ENCODE measurements at regions not wholly inside any gene's neighbourhood (a gene's known extent, or its start where the extent isn't known, plus 50 kb on each side); places are given as distances from the start of the nearest gene placed in this dataset.

DNA sequence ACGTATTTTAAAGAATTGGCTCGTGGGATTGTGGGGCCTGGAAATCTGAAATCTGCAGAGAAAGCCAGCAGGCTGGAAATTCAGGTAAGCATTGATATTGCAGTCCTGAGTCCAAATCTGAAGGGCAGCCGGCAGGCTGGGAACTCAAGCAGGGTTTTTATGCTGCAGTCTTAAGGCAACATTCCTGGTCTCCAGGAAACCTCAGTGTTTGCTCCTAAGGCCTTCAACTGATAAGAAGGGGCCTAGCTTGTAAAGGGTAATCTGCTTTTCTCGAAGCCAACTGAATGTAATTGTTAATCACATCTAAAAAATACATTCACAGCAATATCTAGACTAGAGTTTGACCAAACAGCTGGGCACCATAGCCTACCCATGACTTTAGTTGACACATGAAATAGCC lies 154.4 kb downstream of the EFNB2 start:
- DNase-seq, result no peak

DNA sequence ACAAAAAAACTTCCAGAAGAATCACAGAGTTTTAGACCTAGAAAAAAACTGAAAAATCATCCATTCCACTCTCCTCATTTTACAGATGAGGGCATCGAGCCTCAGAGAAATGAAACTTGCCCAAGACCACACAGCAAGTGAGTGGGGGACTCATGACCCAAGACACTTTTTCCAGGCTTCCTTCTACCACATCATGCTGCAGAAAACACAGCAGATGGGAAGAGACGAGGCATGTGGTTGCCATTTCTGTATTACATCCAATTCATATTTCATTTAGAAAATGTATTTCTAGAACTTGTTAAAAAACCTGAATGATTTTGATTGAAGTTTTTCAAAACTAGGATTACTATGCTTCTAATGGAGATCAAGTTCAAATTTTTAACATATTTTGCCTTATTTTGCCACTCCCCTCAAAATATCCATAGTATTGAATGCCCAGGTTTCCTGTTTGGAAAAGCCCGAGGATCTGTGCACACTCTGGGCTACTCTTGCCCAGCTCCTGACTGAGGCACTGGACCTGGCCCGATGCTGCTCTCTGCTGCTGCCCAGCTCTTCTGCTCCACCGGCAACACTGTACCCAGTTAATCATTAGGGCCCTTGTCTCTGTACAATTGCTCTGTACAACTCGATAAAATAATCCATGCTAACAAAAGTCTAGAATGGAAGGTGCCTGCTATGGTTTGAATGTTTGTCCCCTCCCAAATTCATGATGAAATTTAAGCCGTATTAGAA lies 157.4 kb downstream of the EFNB2 start:
- no peak for DNase-seq

DNA sequence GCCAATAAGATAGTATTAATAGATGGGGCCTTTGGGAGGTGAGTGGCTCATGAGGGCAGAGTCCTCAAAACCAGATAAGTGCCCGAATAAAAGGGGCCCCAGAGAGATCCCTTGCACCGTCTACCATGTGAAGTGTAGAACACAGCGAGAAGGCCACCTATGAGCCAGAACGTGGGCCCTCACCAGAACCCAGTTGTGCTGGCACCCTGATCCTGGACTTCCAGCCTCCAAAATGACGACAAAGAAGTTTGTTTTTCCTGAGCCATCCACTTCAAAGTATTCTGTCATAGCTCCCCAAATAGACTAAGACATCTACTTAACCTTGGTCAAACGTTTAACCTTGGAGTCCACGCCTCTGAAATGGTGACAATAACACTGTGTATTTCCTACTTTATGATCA lies 158.1 kb downstream of the EFNB2 start:
- no peak for DNase-seq

DNA sequence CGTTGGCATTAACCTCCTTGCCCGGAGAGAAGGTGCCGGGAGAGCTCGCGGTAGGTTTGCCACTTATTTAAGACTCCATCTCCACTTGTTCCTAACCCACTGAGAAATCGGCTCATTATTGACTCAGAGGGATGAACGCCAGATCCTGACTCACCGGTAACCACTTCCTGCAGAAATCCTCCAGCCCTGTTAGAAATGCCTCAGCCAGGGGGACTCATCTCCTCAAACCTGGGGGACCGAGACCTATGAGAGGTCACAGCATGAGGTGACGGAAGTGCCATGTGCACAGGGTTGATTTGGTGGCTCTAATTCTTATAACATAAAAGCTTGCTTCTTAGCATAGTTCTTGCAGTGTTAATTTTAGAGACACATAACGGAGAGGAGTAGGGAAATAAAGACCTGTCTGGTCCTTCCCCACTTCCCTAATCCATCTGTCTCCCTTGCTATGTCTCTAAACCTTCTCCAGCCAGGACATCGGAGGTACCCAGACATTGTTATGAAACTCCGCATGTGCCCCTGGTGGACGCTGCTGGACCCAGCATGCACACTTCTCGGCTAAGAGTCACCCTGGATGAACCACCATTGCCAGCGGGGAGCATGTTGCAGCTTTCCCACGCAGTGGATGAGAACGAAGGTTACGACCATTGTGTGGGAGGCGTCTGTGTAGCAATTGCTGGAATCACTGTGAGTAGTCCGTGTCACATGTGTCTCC lies 158.9 kb downstream of the EFNB2 start:
- no peak for DNase-seq

DNA sequence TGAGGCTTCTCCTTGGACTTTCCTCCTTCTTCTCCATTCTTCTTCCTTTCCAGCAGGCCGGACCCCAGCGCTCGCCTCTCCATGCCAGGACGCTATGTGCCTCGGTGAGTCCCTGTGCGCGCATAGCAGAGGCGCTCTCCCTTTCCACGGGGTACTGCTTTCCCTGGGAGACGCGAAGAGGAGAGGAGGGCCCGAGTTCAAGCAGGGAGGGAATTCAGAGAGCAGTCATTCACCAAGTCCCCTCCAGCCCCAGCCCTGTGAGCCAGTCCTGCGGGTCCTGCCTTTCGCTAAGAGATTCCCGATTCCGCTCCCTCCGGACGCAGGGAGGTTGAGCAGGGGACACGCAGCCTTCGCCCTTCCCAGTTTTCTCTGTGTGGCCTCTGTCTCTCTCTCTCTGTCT lies 160.4 kb downstream of the EFNB2 start:
- no peak for DNase-seq

DNA sequence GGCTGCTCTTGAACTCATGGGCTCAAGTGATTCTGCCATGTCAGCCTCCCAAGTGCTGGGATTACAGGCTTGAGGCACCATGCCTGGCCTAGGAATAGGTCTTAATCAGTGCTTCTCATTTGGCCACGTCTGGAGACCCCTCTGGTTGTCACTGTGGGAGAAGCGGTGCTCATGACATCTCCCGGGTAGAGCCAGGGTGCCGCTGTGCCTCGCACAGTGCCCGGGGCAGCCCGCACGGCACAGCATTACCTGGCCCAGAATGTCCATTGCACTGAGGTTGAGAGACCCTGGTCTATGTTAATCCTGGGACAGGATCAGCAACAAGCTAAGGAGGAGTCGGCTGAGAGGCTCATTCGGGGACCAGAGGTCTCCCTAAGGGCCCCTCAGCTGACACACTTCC lies 160.8 kb downstream of the EFNB2 start:
- DNase-seq, result no peak

DNA sequence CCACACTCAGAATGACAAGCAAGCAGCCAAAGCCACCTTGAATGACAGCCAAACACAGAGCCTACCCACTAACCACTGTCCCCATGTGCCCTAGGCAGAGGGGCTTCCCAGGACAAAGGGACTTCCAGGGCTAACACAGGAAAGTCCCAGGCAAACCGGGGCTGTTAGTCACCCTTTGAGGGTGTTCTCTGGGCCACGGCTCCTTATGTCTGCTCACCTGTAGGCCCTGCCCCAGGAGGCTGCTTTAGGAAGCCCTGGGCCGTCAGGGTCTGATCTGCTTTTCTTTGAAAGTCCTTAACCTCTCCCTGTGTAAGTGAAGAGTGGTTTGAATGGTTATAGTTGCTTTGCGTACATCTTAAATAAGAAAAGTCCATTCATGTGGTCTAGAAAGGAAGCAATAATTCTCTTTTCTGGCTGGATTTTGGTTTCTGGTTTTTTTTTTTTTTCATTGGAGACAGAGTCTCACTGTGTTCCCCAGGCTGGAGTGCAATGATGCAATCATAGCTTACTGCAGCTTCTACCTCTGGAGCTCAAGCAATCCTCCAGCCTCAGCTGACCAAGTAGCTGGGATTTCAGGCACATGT lies 161.4 kb downstream of the EFNB2 start:
- DNase-seq, result no peak

DNA sequence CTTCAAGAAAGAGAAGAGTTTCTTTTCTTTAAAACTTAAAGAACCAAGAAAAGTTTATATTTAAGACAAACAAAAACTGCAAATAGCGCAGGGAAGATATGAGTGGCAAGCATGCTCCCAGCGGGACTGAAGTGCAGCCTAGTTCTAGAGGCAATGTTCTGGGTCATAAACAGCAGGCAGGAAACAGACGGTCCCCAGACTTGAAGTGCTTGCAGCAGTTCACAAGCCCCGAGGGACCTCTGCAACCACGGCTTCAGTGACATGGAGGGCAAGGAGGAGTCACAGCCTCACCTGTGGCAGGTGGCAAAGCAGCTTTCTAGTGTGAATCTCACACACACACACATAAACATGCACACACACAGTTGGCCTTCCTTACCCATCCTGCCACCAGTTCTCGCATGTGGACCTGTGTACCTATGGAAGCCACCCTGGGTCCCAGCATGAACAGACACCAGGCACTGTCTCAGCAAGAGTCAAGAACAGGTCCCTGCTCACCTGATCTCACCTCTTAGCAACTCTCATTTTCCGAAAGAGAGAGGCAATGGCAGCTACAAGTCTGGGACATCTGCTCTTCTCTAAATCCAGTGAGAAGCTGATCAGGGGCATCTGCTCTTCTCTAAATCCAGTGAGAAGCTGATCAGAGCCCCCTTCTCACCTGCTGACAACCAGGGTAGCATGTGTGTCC lies 162.0 kb downstream of the EFNB2 start:
- DNase-seq, result no peak

DNA sequence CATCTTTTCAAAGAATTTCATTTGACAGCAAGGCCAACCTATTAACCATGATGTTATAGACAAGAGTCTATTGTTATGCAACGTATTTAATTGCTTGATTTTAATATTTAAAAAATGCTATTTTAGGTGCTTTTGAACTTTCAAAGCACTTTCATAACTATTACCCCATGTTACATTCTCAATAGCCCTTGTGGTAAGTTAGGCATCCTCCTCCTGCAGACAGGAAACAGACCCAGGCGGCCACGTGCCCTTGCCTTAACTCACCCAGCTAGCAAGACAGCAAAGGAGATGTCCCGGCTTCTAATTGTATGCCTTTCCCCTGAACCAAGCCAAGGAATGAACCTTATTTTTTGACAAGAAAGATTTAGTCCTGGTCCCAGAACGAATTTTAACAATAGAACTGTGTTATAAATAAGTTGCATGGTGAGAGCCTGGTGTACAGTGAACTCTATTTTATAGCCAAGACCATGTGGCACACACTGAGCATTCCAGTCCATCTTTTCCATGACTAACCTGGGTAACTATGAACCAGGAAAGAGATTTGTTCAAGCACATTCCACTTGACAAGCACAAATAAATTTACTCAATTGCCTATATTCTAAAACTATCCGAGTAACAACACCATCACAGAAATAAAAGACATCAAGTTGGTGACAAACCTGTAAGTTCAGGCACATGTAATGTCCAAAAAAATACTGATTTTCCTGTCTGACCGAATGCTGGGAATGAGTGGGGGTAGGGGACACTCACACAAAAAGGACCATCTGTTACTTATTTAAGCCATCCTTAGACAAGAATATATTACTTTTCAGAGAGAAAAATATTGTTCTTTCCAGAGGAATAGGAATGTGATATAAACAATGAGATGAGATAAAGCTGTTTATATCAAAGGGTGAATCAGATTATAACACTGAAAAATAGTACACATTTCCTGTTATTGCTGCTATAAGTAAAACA lies 163.0 kb downstream of the EFNB2 start:
- DNase-seq, result no peak

DNA sequence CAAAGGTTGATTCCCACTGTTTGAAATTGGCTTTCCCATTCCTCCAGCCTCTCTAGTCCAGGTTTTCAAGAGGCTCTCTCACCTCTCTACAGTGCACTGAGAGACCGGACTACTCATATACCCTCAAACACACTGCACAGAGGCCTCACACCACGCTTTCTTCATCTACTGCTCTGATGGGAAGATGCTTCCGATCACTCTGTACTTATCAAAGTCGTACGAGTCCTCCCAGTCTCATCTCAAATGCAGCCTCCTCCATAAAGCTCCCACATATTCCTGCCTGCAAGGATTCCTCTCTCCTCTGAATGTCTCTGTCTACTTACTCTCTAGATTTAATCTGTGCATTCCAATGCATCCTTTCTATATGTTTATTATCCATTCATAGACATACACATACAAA lies 164.4 kb downstream of the EFNB2 start:
- DNase-seq, result no peak

DNA sequence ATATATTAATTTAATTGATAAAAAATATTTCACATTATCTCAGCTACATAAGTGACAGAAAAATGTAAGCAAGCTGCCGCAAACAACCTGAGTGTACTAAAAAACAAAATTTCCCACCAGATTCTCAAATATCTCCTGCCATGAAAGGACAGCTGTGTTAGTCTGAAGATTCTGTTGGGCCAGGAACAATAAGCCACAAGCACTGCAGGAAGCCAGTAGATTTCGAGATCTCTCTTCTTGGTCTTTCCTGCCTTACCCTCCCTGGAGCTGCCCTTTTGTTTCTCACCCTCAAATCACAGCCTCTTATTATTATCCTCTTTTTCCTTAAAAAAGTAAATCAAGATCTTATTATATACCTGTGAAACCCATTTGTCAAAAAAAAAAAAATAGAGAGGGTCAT lies 165.6 kb downstream of the EFNB2 start:
- no peak for DNase-seq

DNA sequence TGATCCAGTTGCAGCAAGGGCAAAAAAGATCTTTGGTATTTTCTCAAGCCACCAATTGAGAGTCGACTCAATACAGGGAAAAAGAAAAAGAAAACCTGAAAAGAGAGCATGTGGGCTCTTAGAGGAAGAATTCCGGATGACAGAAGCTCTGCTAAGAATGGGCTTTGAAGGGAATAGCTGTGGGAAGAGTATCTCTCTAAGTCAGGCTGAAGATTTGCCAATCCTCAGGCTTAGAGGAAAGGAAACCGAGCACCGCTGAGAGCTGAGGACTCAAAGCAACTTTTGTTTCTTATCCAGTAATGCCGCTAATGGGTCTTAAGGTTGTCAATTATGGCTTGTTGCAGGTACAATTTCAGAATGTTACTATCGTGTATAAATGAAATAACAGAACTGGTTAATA lies 166.4 kb downstream of the EFNB2 start:
- no peak for DNase-seq

DNA sequence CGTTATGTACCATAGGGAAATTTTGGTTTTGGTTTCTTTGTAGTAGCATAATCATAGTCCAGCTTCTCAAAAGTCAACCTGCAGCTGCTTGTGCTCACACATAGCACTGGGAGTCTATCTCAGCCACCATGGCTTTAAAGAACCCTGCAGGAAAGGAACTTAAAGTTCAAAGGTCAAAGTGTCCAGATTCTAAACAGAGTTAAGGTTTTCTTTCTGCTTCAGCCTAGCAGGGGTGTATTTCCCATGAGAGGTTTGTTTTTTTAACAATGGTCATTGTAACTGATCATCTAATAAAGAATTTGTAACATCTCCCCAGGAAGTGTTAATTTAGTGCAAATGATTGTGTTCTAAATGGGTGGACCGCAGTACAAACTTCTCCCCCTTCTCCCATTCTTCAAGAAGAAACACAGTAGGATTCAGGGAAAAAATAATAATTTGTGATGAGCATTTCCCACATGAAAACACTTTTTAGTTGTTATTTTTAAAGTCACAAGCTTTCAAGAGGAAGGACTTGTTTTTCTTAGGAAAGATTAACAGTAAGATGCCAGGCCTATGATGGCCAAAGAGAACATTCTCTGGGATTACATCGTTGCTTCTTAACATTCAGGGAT lies 168.0 kb downstream of the EFNB2 start:
- no peak for DNase-seq

DNA sequence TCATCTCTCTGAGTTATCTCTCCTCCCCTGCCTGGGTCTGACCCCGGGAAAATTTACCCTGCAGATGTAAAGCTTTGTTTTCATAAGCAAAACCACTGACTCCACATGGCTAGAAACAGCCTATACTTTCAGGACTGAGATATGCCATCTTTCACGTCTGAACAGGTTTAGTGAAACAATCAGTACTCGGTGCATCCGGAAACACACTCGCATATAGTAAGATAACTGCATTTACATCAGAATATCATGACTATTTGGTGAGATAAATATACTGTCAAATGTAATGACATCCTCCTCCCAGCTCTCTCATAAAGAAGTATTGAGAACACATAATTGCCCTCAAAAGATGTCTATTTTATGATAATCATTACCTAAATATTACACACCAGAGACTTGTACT lies 172.8 kb downstream of the EFNB2 start:
- DNase-seq, result no peak

DNA sequence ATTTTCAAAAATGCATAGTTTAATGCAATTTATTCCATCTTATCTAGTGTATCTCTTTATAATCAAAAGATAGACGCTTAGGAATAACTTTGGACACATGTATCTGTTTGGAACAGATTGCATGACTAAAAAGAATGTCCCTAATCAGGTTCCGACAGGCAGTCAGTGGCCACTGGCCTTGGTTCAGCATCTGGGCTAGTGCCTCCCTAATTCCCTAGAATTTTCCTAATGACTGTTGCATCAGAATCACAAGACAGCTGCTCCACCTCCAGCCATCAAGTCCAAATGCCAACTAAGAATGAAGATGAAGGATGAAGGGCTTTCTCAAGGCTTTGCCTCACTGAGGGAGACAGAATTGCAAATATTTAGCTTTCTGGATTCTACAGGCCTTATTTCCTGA lies 173.8 kb downstream of the EFNB2 start:
- no peak for DNase-seq

DNA sequence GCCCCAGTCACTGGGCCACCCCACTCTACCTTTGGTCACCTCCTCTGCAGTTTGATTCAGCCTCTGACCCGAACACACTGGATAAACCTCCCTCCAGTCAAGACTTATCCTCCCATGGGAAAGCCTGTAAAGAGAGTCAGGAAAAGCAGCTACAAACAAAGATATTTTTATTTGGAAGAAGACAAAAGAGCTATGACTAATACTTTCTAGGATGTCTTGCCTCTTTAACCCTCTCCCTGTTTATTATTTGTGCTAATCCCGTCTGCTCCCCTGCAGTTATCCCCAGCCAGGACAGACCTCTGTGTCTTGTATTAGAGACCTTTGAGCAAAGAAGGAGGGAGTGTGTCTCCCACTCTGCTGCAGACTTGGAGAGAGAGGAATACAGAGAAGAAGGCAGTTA lies 178.3 kb downstream of the EFNB2 start:
- no peak for DNase-seq

DNA sequence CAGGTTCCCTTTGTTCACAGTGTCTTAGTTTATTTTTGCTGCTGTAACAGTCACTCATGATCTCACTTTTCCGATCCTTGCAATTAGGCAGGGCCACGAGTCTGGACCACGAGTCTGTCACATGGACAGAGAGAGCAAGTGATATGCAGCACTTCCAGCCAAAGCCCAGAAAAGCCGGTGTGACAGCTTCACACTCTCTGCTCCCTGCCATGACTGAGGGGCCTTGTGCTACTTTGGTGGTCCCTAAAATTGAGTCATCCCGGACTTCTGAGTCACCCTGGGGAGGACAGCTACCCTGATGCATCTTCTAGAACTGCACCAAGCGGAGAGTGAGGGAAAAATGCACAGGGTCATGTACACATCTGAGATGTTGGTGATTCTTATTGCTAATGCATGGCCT lies 179.6 kb downstream of the EFNB2 start:
- no peak for DNase-seq

DNA sequence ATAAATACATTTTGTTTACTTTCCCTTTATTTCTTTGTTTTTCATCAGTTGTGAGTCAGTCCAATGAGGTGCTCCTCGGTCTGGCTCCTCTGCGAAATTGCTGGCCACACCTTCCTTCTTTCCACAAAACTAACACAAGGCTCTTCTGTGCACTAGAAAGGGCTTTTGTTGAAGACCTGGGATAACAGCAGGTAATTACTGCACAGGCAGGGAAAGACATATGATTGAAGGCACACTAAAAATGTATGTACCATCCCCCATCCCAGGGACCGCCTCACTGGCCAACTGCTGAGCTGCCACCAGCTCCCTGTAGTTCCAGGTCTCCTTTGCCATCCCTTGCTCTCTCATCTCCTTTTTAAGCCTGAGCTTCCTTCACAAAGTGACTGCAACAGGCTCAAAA lies 180.5 kb downstream of the EFNB2 start:
- DNase-seq, result no peak

DNA sequence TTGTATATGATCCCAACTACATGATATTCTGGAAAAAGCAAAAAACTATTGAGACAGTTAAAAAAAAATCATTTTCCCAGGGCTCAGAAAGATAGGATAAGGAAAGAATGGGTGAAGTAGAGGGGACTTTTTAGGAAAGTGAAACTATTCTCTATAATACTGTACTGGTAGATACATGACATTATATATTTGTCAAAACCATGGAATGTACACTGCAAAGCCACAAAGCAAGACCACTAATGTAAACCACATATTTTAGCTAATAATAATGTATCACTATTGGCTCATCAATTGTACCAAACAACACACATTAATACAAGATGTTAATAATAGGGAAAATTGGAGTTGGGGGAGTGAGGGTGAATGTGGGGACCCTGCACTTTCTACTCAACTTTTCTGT lies 182.6 kb downstream of the EFNB2 start:
- no peak for DNase-seq

DNA sequence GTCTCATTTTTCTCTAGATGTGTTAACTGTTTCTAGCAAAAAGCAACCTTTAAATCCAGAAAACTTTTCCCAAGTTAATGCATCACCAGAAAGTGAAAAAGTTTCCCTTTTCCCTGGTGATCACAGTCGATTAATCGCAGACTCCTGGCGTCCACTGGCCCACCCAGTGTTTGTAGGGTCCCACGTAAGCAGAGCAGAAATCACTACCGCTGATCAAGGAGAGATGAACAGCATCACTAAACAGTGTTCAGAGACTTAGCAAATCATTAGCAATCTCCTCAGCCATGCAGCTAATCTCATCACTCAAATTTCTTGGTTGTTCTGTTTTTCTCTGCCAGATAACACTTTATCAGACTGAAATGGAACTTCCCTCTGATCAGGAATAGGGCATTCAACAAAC lies 184.2 kb downstream of the EFNB2 start:
- no peak for DNase-seq

DNA sequence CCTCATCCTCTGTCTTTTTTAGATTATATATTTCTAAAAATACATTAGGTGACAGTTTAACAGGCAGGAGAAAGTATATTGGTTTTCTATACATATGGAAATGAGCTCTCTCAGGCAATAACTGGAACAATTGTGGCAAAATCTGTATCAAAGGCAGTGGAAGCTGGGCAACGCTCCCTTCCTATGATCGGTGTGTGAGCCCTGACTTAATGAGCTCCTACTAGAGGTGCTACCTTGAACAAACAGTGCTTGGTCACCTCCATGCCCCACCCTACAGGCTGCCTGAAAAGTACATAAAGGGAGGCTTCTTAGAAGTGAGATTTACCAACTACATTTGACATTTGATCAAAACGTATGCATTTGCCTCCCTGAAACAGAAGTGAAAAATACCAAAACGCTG lies 185.3 kb downstream of the EFNB2 start:
- DNase-seq, result no peak
